GM12891 (cell line): ENCODE measurements at regions not wholly inside any gene's neighbourhood (a gene's known extent, or its start where the extent isn't known, plus 50 kb on each side); places are given as distances from the start of the nearest gene placed in this dataset.

ENCODE experiments used
- DNase-seq: peaks from one replicate; pipeline ENCODE4 v3.0.0; 2011; ENCODE audit warnings: low spot score; ENCODE audit not compliant: insufficient read length
- FAIRE-seq: peaks from 2 replicates; lab custom pipeline; 2011; peaks lifted over from hg19 to GRCh38; lab: Jason Lieb, UNC
- PAX5 ChIP-seq: IDR thresholded peaks from 2 replicates; pipeline ENCODE4 v1.6.1; 2011; ENCODE audit warnings: low read length, moderate library complexity, mild to moderate bottlenecking; ENCODE audit not compliant: insufficient read depth, severe bottlenecking
- POLR2A ChIP-seq: IDR thresholded peaks from 2 replicates; pipeline ENCODE4 v1.6.1; 2011; ENCODE audit warnings: low read depth, low read length, control low read depth
- POLR2AphosphoS5 ChIP-seq: IDR thresholded peaks from 2 replicates; pipeline ENCODE4 v1.6.1; 2011; ENCODE audit warnings: low read depth, low read length, control low read depth
- POU2F2 ChIP-seq: IDR thresholded peaks from 2 replicates; pipeline ENCODE4 v1.6.1; 2011; ENCODE audit warnings: low read depth, mild to moderate bottlenecking, control low read depth, low read length, moderate library complexity
- SPI1 ChIP-seq: IDR thresholded peaks from 2 replicates; pipeline ENCODE4 v1.6.1; 2011; ENCODE audit warnings: low read depth, low read length, control low read depth
- TAF1 ChIP-seq: IDR thresholded peaks from 2 replicates; pipeline ENCODE4 v1.6.1; 2011; ENCODE audit warnings: low read depth, low read length, control low read depth

- TF ChIP-seq POU2F2 (no peak), PAX5 (no peak), POLR2A (no peak), SPI1 (no peak), POLR2AphosphoS5 (no peak), TAF1 (no peak)
- DNase-seq (no peak), FAIRE-seq (no peak)
These were observed 167.3 kb upstream of the SPRED2 start for GRCh38 chr2:65599693-65600092.

GRCh38 chr2:65598996-65599395, 166.6 kb upstream of the SPRED2 start:
- DNase-seq (no peak), FAIRE-seq (no peak)
- no peak for TF ChIP-seq PAX5
- TF ChIP-seq POU2F2 = no peak
- no peak for TF ChIP-seq SPI1
- no peak for TF ChIP-seq POLR2A

DNA sequence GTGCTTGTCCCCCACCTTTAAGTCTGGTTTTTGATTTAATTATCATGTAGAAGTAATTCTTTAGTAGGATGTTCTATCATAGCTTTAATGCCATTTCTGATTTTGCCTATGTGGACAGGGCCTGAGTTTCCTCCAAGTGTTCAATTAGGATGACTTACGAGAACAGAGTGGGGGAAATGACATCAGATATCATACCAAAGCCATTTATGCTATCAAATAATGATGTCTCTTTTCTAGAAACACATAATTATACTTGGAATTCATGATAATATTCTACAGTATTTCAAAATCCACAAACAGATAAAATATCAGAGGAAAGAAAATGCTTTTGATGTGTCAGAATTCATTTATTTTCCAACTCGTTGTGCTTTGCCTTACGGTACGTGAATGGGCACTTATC, 165.9 kb upstream of the SPRED2 start:
- DNase-seq (no peak), FAIRE-seq (no peak)
- TF ChIP-seq SPI1 (no peak), POU2F2 (no peak), POLR2AphosphoS5 (no peak), TAF1 (no peak), POLR2A (no peak), PAX5 (no peak)

DNA sequence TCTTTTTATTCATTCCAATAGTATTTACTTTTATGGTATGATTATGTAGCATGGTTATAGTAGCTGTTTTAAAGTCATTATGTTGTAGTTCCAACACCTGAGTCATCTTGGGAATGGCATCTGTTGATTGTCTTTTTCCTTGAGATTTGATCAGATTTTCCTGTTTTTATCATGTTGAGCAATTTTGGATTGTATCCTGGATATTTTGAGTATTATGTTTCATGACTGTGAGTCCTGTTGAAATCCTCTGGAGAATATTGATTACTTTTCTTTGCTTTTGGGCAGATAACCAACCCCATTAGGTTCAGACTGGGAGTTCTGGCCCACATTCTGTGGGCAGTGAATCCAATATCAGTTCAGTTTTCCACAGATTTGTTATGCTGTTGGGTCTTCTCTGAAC, 163.2 kb upstream of the SPRED2 start:
- TF ChIP-seq TAF1 (no peak), SPI1 (no peak), PAX5 (no peak), POU2F2 (no peak), POLR2A (no peak), POLR2AphosphoS5 (no peak)

DNA sequence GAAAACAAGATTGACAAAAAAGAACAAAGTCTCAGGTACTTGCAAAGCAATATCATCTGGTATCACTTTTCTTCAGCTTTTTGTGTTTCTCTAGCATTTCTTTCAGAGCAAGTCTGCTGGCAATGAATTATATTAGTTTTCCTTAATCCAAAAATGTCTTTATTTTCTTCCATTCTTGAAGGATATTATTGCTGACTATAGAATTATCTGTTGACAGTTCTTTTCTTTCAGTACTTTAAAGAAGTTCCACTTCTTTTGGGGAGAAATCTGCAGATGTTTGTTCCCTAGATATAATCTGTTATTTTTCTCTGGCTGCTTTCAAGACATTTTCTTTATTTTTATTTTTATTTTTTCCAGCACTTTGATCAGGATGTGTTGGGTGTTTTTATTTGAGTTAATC, 161.8 kb upstream of the SPRED2 start:
- DNase-seq (no peak), FAIRE-seq (no peak)
- no peak for TF ChIP-seq SPI1
- TF ChIP-seq POLR2A = no peak
- no peak for TF ChIP-seq TAF1
- TF ChIP-seq POU2F2 = no peak

More for the DNA sequence above, 163.2 kb upstream of the SPRED2 start:
- no peak for FAIRE-seq
- no peak for DNase-seq

- DNase-seq (no peak), FAIRE-seq (no peak)
- TF ChIP-seq TAF1 = no peak
- TF ChIP-seq POLR2AphosphoS5 = no peak
- TF ChIP-seq PAX5 = no peak
- no peak for TF ChIP-seq SPI1
- no peak for TF ChIP-seq POLR2A
- no peak for TF ChIP-seq POU2F2
These were observed 157.3 kb upstream of the SPRED2 start for GRCh38 chr2:65589667-65590066.

DNA sequence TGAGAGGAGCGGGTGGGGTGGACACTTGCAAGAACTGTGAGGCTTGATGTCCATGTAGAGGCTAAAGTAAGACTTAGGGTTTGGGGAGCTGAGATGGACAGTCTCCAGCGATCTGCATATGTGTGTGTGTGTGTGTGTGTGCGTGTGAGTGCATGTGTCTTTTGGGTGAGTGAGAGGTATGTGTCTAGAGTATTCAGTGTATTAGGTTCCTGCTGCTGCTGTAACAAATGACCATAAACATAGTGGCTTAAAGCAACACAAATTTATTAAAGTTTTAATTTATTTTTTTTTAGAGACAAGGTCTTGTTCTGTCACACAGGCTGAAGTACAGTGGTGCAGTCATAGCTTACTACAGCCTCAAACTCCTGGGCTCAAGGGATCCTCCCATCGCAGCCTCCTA, 155.4 kb upstream of the SPRED2 start:
- DNase-seq = no peak
- no peak for FAIRE-seq
- TF ChIP-seq POLR2A = no peak

DNA sequence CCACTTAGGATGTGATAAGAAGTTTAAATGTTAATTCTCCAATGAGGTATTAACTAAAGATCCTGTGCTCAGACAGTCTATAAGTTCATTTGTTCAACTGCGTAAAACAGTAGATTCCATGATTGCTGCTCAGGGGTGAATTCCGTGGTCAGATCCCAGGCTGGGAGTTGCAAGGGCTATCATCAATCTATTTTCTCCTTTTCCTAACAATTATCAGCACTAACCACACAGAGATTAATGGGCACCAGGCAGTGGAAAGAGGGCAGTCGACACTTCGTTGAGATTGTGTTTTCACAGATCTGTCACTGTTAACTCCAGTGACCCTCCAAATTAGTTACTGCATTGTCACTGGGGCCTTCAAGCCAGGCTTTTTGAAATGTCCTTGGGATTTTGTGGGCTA, 154.1 kb upstream of the SPRED2 start:
- TF ChIP-seq POU2F2 (no peak), PAX5 (no peak), SPI1 (no peak), TAF1 (no peak), POLR2A (no peak), POLR2AphosphoS5 (no peak)
- DNase-seq (no peak), FAIRE-seq (no peak)

GRCh38 chr2:65583061-65583460, 150.7 kb upstream of the SPRED2 start:
- FAIRE-seq (no peak), DNase-seq (no peak)
- TF ChIP-seq POLR2A (no peak), TAF1 (no peak), PAX5 (no peak), SPI1 (no peak), POU2F2 (no peak), POLR2AphosphoS5 (no peak)

DNA sequence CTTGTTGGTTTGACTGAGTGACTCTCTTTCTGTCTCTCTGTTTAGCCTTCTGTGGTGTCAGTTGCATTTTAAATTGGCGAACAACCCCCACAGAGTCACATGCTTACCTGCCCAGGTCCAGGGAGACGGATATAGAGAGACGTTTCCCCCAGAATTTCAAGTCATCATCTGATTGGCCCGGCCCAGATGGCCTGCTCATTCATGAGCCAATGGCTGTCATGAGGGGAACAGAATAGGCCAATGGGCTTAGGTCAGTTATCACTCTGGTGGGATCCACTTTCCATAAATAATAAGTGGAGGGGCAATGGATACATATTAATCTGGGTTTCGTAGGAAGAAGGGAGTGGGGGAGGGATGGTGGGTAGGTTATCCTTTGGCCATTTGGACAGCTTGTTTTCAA, 150.0 kb upstream of the SPRED2 start:
- TF ChIP-seq POLR2AphosphoS5 = no peak
- TF ChIP-seq PAX5 = no peak
- no peak for TF ChIP-seq TAF1
- no peak for TF ChIP-seq POU2F2
- TF ChIP-seq SPI1 = no peak
- TF ChIP-seq POLR2A = no peak
- FAIRE-seq (no peak), DNase-seq (no peak)

DNA sequence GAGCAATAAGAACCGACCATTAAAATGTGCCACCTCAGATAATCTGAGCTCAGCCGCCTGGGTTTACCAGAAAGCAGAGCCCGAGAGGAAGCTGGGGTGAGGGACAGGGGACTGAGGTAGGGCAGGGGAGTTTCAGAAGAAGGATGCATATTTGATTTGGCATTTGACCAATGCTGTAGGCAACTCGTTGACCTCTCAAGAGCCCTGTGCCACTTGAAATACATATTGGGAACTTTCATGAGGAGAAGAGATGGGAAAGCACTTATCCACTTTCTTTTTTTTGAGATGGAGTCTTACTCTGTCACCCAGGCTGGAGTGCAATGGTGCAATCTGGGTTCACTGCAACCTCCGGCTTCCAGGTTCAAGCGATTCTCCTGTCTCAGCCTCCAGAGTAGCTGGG, 148.4 kb upstream of the SPRED2 start:
- no peak for FAIRE-seq
- no peak for TF ChIP-seq SPI1
- TF ChIP-seq POLR2A = no peak
- TF ChIP-seq POU2F2 = no peak
- no peak for TF ChIP-seq POLR2AphosphoS5
- no peak for TF ChIP-seq TAF1
- no peak for TF ChIP-seq PAX5
- no peak for DNase-seq
